GM21423 (cell line): ENCODE measurements at regions not wholly inside any gene's neighbourhood (a gene's known extent, or its start where the extent isn't known, plus 50 kb on each side); places are given as distances from the start of the nearest gene placed in this dataset.

Source experiments
- ATAC-seq: cut with Tn5 transposase; IDR thresholded peaks from one replicate; pipeline ENCODE4 v1.9.1; 2021; ENCODE audit warnings: mild to moderate bottlenecking, moderate library complexity; ENCODE audit not compliant: unreplicated experiment

- no peak for ATAC-seq
Observed at GRCh38 chr5:66538531-66538930, 57.7 kb upstream of the MAST4 start.

DNA sequence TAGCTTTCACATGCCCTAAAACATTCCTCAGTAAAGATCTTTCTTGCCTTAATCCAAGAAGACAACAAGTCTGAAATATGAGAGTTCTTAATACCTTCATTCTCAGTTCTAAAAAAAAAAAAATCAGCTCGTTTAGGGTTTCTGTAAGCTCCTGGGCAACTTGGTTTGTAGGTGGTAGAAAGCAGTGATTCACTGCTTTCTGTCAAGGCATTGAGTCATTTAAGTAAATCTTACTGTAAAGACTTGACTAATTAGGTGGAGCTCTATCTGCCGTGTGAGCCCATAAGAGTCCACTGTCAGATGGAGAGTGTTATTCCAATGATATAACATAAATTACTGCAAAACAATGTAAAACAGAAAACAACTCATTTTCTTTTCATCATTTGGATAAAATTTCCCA is 56.1 kb upstream of the MAST4 start:
- ATAC-seq = no peak

DNA sequence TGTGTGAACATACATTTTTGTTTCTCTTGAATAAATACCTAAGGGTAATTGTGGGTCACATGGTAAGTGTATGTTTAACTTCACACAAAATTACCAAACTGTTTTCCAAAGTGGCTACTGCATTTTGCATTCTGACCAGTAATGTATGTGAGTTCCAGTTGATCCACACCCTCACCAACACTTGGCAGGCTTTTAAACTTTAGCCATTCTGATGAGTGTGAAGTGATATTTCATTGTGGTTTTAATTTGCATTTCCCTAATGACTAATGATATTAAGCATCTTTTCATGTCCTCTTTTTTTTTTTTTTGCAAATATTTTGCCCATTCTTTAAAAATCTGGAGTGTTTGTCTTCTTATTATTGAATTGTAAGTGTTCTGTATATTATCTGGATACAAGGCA is 53.5 kb upstream of the MAST4 start:
- ATAC-seq = no peak
